HCT116 (cell line): ENCODE measurements at regions not wholly inside any gene's neighbourhood (a gene's known extent, or its start where the extent isn't known, plus 50 kb on each side); places are given as distances from the start of the nearest gene placed in this dataset.

Experiments used
- ATAC-seq: fragments of 200-7000 bp; cut with Tn5 transposase; 2 replicates; pipeline ENCODE4 v1.9.1; 2020; ENCODE audit warnings: mild to moderate bottlenecking, moderate library complexity
- BruUV-seq: library from RNA; stranded (reverse); fragments of 400-500 nt; replicated peaks from 2 replicates; lab custom pipeline; 2021; lab: Mats Ljungman, UMichigan
- CTCF ChIA-PET: fragments of 300-600 bp; sonication (Branson Sonifier 250); formaldehyde crosslinking; loops from one replicate; lab custom pipeline; 2021; ENCODE audit warnings: antibody characterized with exemption; lab: Charles Lee
- POLR2A ChIA-PET: fragments of 300-600, 350-600 bp; sonication (Branson Sonifier 250); formaldehyde crosslinking; loops from one replicate; lab custom pipeline; 2021; ENCODE audit warnings: antibody characterized with exemption; lab: Charles Lee
- RAD21 ChIA-PET, 2 experiments: fragments of 300-600 bp; sonication (Branson Sonifier 250); formaldehyde crosslinking; loops; one replicate each; lab custom pipeline; 2023; ENCODE audit warnings: low total read pairs in 2 of 2; ENCODE audit not compliant: uncharacterized antibody in 2 of 2, unreplicated experiment in 2 of 2, low non-redundant PET in 1 of 2; lab: Charles Lee
- DNase-seq: peaks from one replicate; pipeline ENCODE4 v3.0.0-alpha.2; 2010; ENCODE audit warnings: low read depth, low spot score
- H2AFZ ChIP-seq: fragments of 200-600 bp; shearing (Covaris generic), sonication (generic); 2 replicates; pipeline ENCODE4 v1.6.1; 2017; ENCODE audit warnings: low read depth, mixed run types, mixed read lengths, antibody characterized with exemption, low read length; ENCODE audit not compliant: poor library complexity, severe bottlenecking
- H3K27ac ChIP-seq: 2 replicates; pipeline ENCODE4 v1.5.1; 2012; ENCODE audit warnings: low read depth, low read length
- H3K27me3 ChIP-seq: fragments of 200-600 bp; sonication (generic); 2 replicates; pipeline ENCODE4 v1.6.1; 2016; ENCODE audit warnings: mixed run types, low read length, mixed read lengths; ENCODE audit not compliant: insufficient read depth
- H3K36me3 ChIP-seq, 2 experiments: fragments of 200-500 bp in 1 of 2; fragments of 200-600 bp in 1 of 2; sonication (Bioruptor generic) in 1 of 2; sonication (generic) in 1 of 2; 2 replicates each; pipeline versions ENCODE4 v1.5.1 to v1.6.1; 2014 to 2016; ENCODE audit warnings: low read length in 2 of 2, inconsistent platforms in 1 of 2, mixed read lengths in 1 of 2, mixed run types in 1 of 2; ENCODE audit not compliant: insufficient read depth in 2 of 2, control insufficient read depth in 1 of 2
- H3K4me1 ChIP-seq, 2 experiments: fragments of 200-600 bp in 1 of 2; sonication (generic) in 1 of 2; 2 replicates each; pipeline versions ENCODE4 v1.5.1 to v1.6.1; 2012 to 2017; ENCODE audit warnings: low read length in 2 of 2, inconsistent platforms in 1 of 2, mild to moderate bottlenecking in 1 of 2, mixed read lengths in 1 of 2, mixed run types in 1 of 2, moderate library complexity in 1 of 2; ENCODE audit not compliant: insufficient read depth in 2 of 2, control insufficient read depth in 1 of 2
- H3K4me2 ChIP-seq: fragments of 200-600 bp; sonication (generic); 2 replicates; pipeline ENCODE4 v1.6.1; 2017; ENCODE audit warnings: mixed run types, low read length, mixed read lengths
- H3K4me3 ChIP-seq, 2 experiments: fragments of 200-600 bp in 1 of 2; sonication (generic) in 1 of 2; replicated peaks in 1 of 2; 2 replicates each; pipeline ENCODE4 v1.5.1; 2011 to 2016; ENCODE audit warnings: low read length in 2 of 2, control low read depth in 1 of 2, low read depth in 1 of 2, mild to moderate bottlenecking in 1 of 2, mixed read lengths in 1 of 2, mixed run types in 1 of 2
- H3K79me2 ChIP-seq: fragments of 200-600 bp; sonication (generic); 2 replicates; pipeline ENCODE4 v1.6.1; 2017; ENCODE audit warnings: mild to moderate bottlenecking, mixed run types, low read length, moderate library complexity, mixed read lengths; ENCODE audit not compliant: insufficient read depth
- H3K9ac ChIP-seq: fragments of 200-600 bp; sonication (generic); 2 replicates; pipeline ENCODE4 v1.6.1; 2016; ENCODE audit warnings: low read length, mixed read lengths
- H3K9me2 ChIP-seq: fragments of 200-600 bp; sonication (generic), shearing (Covaris generic); 2 replicates; pipeline ENCODE4 v1.6.1; 2017; ENCODE audit warnings: mixed run types, mild to moderate bottlenecking, moderate library complexity; ENCODE audit not compliant: insufficient read depth
- H3K9me3 ChIP-seq, 2 experiments: fragments of 200-500 bp in 1 of 2; fragments of 200-600 bp in 1 of 2; sonication (Bioruptor generic) in 1 of 2; sonication (generic) in 1 of 2; 2 replicates each; pipeline ENCODE4 v1.6.1; 2014 to 2017; ENCODE audit warnings: low read length in 2 of 2, mixed read lengths in 2 of 2, inconsistent platforms in 1 of 2, low read depth in 1 of 2, mild to moderate bottlenecking in 1 of 2, mixed run types in 1 of 2, moderate library complexity in 1 of 2; ENCODE audit not compliant: control insufficient read depth in 1 of 2, insufficient read depth in 1 of 2
- H4K20me1 ChIP-seq: fragments of 200-600 bp; sonication (generic), shearing (Covaris generic); 2 replicates; pipeline ENCODE4 v1.6.1; 2017; ENCODE audit warnings: mixed run types, mild to moderate bottlenecking, moderate library complexity; ENCODE audit not compliant: insufficient read depth
- CBX3 ChIP-seq: IDR thresholded peaks from 2 replicates; pipeline ENCODE4 v1.6.1; 2012; ENCODE audit warnings: low read depth
- FOSL1 ChIP-seq: IDR thresholded peaks from 2 replicates; pipeline ENCODE4 v1.6.1; 2012; ENCODE audit warnings: low read depth
- JUND ChIP-seq: IDR thresholded peaks from 2 replicates; pipeline ENCODE4 v1.6.1; 2012
- POLR2A ChIP-seq: IDR thresholded peaks from 2 replicates; pipeline ENCODE4 v1.7.0; 2011; ENCODE audit warnings: borderline replicate concordance; ENCODE audit not compliant: insufficient read depth, insufficient read length; ENCODE audit errors: extremely low read depth
- SP1 ChIP-seq: IDR thresholded peaks from 2 replicates; pipeline ENCODE4 v1.6.1; 2012; ENCODE audit warnings: low read depth
- SRF ChIP-seq: IDR thresholded peaks from 2 replicates; pipeline ENCODE4 v1.6.1; 2012; ENCODE audit warnings: low read depth
- TCF7L2 ChIP-seq: IDR thresholded peaks from 2 replicates; pipeline ENCODE4 v1.7.0; 2011; ENCODE audit warnings: borderline replicate concordance, inconsistent platforms; ENCODE audit not compliant: insufficient read depth, insufficient read length; ENCODE audit errors: extremely low read depth
- YY1 ChIP-seq: IDR thresholded peaks from 2 replicates; pipeline ENCODE4 v1.6.1; 2011; ENCODE audit warnings: low read length, low read depth, moderate library complexity, mild to moderate bottlenecking; ENCODE audit not compliant: insufficient replicate concordance; ENCODE audit errors: extremely low read depth
- ZNF274 ChIP-seq: fragments of 200-500 bp; sonication (Bioruptor generic); IDR thresholded peaks from 2 replicates; pipeline ENCODE4 v1.6.1; 2014; ENCODE audit warnings: mild to moderate bottlenecking, low read depth, low read length, inconsistent platforms
- intact Hi-C: fragments of 100-400 bp; cut with micrococcal nuclease; formaldehyde crosslinking; loops from 2 replicates; pipeline ENCODE4 v1.10.0; 2022

GRCh38 chr5:73376618-73377170 lies 71.9 kb downstream of the FOXD1 start:
- Histone ChIP-seq H3K4me2 (no peak overlapping the region), H3K27me3 (no peaks in the 10 kb centered on the region), H3K27ac (no peak overlapping the region), H3K9me3 (no peaks in the 10 kb centered on the region; a peak in 1 of 4 replicates), H3K79me2 (no peaks in the 10 kb centered on the region), H3K4me1 (peaks cover 0 to 40% of the 10 kb centered on the region in 2 experiments; a peak in 2 of 4 replicates), H3K9me2 (no peaks in the 10 kb centered on the region; the same call in 1 of the 2 replicates), H2AFZ (no peak overlapping the region), H3K9ac (no peak overlapping the region), H4K20me1 (no peaks in the 10 kb centered on the region), H3K4me3 (no peak overlapping the region), H3K36me3 (no peaks in the 10 kb centered on the region)
- BruUV-seq = no TSS peak
- ChIA-PET POLR2A (no interaction called here), RAD21 (no interaction called here), CTCF (interaction anchor here (1.2 kb wide), 1 partner anchor 161 kb away, joined by 3 read pairs; no protein-coding TSS in a partner anchor)
- intact Hi-C loops = no loop called here
- DNase-seq (no peak), ATAC-seq (no peak)
- TF ChIP-seq FOSL1 (peak; percentile 25; the same call in 1 of the 2 replicates), TCF7L2 (no peak)

- Histone ChIP-seq H4K20me1 (no peaks in the 10 kb centered on the region), H3K27me3 (no peaks in the 10 kb centered on the region), H3K4me2 (no peak overlapping the region), H3K9me3 (no peaks in the 10 kb centered on the region), H2AFZ (no peak overlapping the region), H3K27ac (no peak overlapping the region), H3K4me3 (no peak overlapping the region), H3K9me2 (no peaks in the 10 kb centered on the region; the same call in 1 of the 2 replicates), H3K36me3 (no peaks in the 10 kb centered on the region), H3K4me1 (peaks cover 5 to 47% of the 10 kb centered on the region in 2 experiments), H3K9ac (no peak overlapping the region), H3K79me2 (no peaks in the 10 kb centered on the region)
- intact Hi-C loops = no loop called here
- ChIA-PET POLR2A (no interaction called here), CTCF (no interaction called here), RAD21 (no interaction called here)
- BruUV-seq = no TSS peak
- TF ChIP-seq TCF7L2 (no peak), SP1 (no peak), CBX3 (no peak), SRF (no peak), YY1 (no peak), ZNF274 (no peak), POLR2A (no peak), JUND (no peak)
- DNase-seq (no peak), ATAC-seq (no peak)
Observed at GRCh38 chr5:73375949-73376348, 72.6 kb downstream of the FOXD1 start.
